Retinal pigment epithelial cell (primary cell): ENCODE measurements at regions not wholly inside any gene's neighbourhood (a gene's known extent, or its start where the extent isn't known, plus 50 kb on each side); places are given as distances from the start of the nearest gene placed in this dataset.

Source experiments
- DNase-seq: peaks from one replicate; pipeline ENCODE4 v3.0.0-alpha.2; 2010; ENCODE audit warnings: low read depth
- H3K4me3 ChIP-seq: 2 replicates; pipeline ENCODE4 v1.5.1; 2011; ENCODE audit warnings: mild to moderate bottlenecking, low read length, control low read depth, moderate library complexity
- CTCF ChIP-seq: conservative IDR thresholded peaks from 2 replicates; pipeline ENCODE4 v1.5.1; 2011; ENCODE audit warnings: low read depth, low read length, control low read depth, inconsistent platforms

- DNase-seq: no peak
- no peak overlapping the region for H3K4me3 ChIP-seq
- TF ChIP-seq CTCF: no peak
Measured at GRCh38 chr5:31113666-31114350, 79.7 kb upstream of the CDH6 start.

- no peak for TF ChIP-seq CTCF
- H3K4me3 ChIP-seq: no peak overlapping the region
- peak; percentile 61 for DNase-seq
Measured at GRCh38 chr5:31113101-31113500, 80.4 kb upstream of the CDH6 start.

GRCh38 chr5:31107091-31107518, 86.4 kb upstream of the CDH6 start:
- peak; percentile 22 for DNase-seq
- no peak overlapping the region for H3K4me3 ChIP-seq
- TF ChIP-seq CTCF: no peak

GRCh38 chr5:31106691-31107090, 86.8 kb upstream of the CDH6 start:
- peak; percentile 8 for DNase-seq
- no peak for TF ChIP-seq CTCF
- no peak overlapping the region for H3K4me3 ChIP-seq

GRCh38 chr5:31106278-31106677, 87.2 kb upstream of the CDH6 start:
- peak; percentile 61 for DNase-seq
- H3K4me3 ChIP-seq: no peak overlapping the region
- no peak for TF ChIP-seq CTCF

GRCh38 chr5:31104775-31105174, 88.7 kb upstream of the CDH6 start:
- TF ChIP-seq CTCF: no peak
- no peak for DNase-seq
- H3K4me3 ChIP-seq: no peak overlapping the region

- DNase-seq: no peak
- H3K4me3 ChIP-seq: no peak overlapping the region
- no peak for TF ChIP-seq CTCF
Measured at GRCh38 chr5:31100781-31101310, 92.6 kb upstream of the CDH6 start.
